HCT116 (cell line): ENCODE measurements at regions not wholly inside any gene's neighbourhood (a gene's known extent, or its start where the extent isn't known, plus 50 kb on each side); places are given as distances from the start of the nearest gene placed in this dataset.

Experiments
- ATAC-seq: fragments of 200-7000 bp; cut with Tn5 transposase; 2 replicates; pipeline ENCODE4 v1.9.1; 2020; ENCODE audit warnings: mild to moderate bottlenecking, moderate library complexity
- BruUV-seq: library from RNA; stranded (reverse); fragments of 400-500 nt; replicated peaks from 2 replicates; lab custom pipeline; 2021; lab: Mats Ljungman, UMichigan
- CTCF ChIA-PET: fragments of 300-600 bp; sonication (Branson Sonifier 250); formaldehyde crosslinking; loops from one replicate; lab custom pipeline; 2021; ENCODE audit warnings: antibody characterized with exemption; lab: Charles Lee
- POLR2A ChIA-PET: fragments of 300-600, 350-600 bp; sonication (Branson Sonifier 250); formaldehyde crosslinking; loops from one replicate; lab custom pipeline; 2021; ENCODE audit warnings: antibody characterized with exemption; lab: Charles Lee
- RAD21 ChIA-PET, 2 experiments: fragments of 300-600 bp; sonication (Branson Sonifier 250); formaldehyde crosslinking; loops; one replicate each; lab custom pipeline; 2023; ENCODE audit warnings: low total read pairs in 2 of 2; ENCODE audit not compliant: uncharacterized antibody in 2 of 2, unreplicated experiment in 2 of 2, low non-redundant PET in 1 of 2; lab: Charles Lee
- DNase-seq: peaks from one replicate; pipeline ENCODE4 v3.0.0-alpha.2; 2010; ENCODE audit warnings: low read depth, low spot score
- H2AFZ ChIP-seq: fragments of 200-600 bp; shearing (Covaris generic), sonication (generic); 2 replicates; pipeline ENCODE4 v1.6.1; 2017; ENCODE audit warnings: low read depth, mixed run types, mixed read lengths, antibody characterized with exemption, low read length; ENCODE audit not compliant: poor library complexity, severe bottlenecking
- H3K27ac ChIP-seq: 2 replicates; pipeline ENCODE4 v1.5.1; 2012; ENCODE audit warnings: low read depth, low read length
- H3K27me3 ChIP-seq: fragments of 200-600 bp; sonication (generic); 2 replicates; pipeline ENCODE4 v1.6.1; 2016; ENCODE audit warnings: mixed run types, low read length, mixed read lengths; ENCODE audit not compliant: insufficient read depth
- H3K36me3 ChIP-seq, 2 experiments: fragments of 200-500 bp in 1 of 2; fragments of 200-600 bp in 1 of 2; sonication (Bioruptor generic) in 1 of 2; sonication (generic) in 1 of 2; 2 replicates each; pipeline versions ENCODE4 v1.5.1 to v1.6.1; 2014 to 2016; ENCODE audit warnings: low read length in 2 of 2, inconsistent platforms in 1 of 2, mixed read lengths in 1 of 2, mixed run types in 1 of 2; ENCODE audit not compliant: insufficient read depth in 2 of 2, control insufficient read depth in 1 of 2
- H3K4me1 ChIP-seq, 2 experiments: fragments of 200-600 bp in 1 of 2; sonication (generic) in 1 of 2; 2 replicates each; pipeline versions ENCODE4 v1.5.1 to v1.6.1; 2012 to 2017; ENCODE audit warnings: low read length in 2 of 2, inconsistent platforms in 1 of 2, mild to moderate bottlenecking in 1 of 2, mixed read lengths in 1 of 2, mixed run types in 1 of 2, moderate library complexity in 1 of 2; ENCODE audit not compliant: insufficient read depth in 2 of 2, control insufficient read depth in 1 of 2
- H3K4me2 ChIP-seq: fragments of 200-600 bp; sonication (generic); 2 replicates; pipeline ENCODE4 v1.6.1; 2017; ENCODE audit warnings: mixed run types, low read length, mixed read lengths
- H3K4me3 ChIP-seq, 2 experiments: fragments of 200-600 bp in 1 of 2; sonication (generic) in 1 of 2; replicated peaks in 1 of 2; 2 replicates each; pipeline ENCODE4 v1.5.1; 2011 to 2016; ENCODE audit warnings: low read length in 2 of 2, control low read depth in 1 of 2, low read depth in 1 of 2, mild to moderate bottlenecking in 1 of 2, mixed read lengths in 1 of 2, mixed run types in 1 of 2
- H3K79me2 ChIP-seq: fragments of 200-600 bp; sonication (generic); 2 replicates; pipeline ENCODE4 v1.6.1; 2017; ENCODE audit warnings: mild to moderate bottlenecking, mixed run types, low read length, moderate library complexity, mixed read lengths; ENCODE audit not compliant: insufficient read depth
- H3K9ac ChIP-seq: fragments of 200-600 bp; sonication (generic); 2 replicates; pipeline ENCODE4 v1.6.1; 2016; ENCODE audit warnings: low read length, mixed read lengths
- H3K9me2 ChIP-seq: fragments of 200-600 bp; sonication (generic), shearing (Covaris generic); 2 replicates; pipeline ENCODE4 v1.6.1; 2017; ENCODE audit warnings: mixed run types, mild to moderate bottlenecking, moderate library complexity; ENCODE audit not compliant: insufficient read depth
- H3K9me3 ChIP-seq, 2 experiments: fragments of 200-500 bp in 1 of 2; fragments of 200-600 bp in 1 of 2; sonication (Bioruptor generic) in 1 of 2; sonication (generic) in 1 of 2; 2 replicates each; pipeline ENCODE4 v1.6.1; 2014 to 2017; ENCODE audit warnings: low read length in 2 of 2, mixed read lengths in 2 of 2, inconsistent platforms in 1 of 2, low read depth in 1 of 2, mild to moderate bottlenecking in 1 of 2, mixed run types in 1 of 2, moderate library complexity in 1 of 2; ENCODE audit not compliant: control insufficient read depth in 1 of 2, insufficient read depth in 1 of 2
- H4K20me1 ChIP-seq: fragments of 200-600 bp; sonication (generic), shearing (Covaris generic); 2 replicates; pipeline ENCODE4 v1.6.1; 2017; ENCODE audit warnings: mixed run types, mild to moderate bottlenecking, moderate library complexity; ENCODE audit not compliant: insufficient read depth
- ATF3 ChIP-seq: IDR thresholded peaks from 2 replicates; pipeline ENCODE4 v1.6.1; 2012
- CBX3 ChIP-seq: IDR thresholded peaks from 2 replicates; pipeline ENCODE4 v1.6.1; 2012; ENCODE audit warnings: low read depth
- CEBPB ChIP-seq: IDR thresholded peaks from 2 replicates; pipeline ENCODE4 v1.6.1; 2012; ENCODE audit warnings: low read depth
- EGR1 ChIP-seq: IDR thresholded peaks from 2 replicates; pipeline ENCODE4 v1.6.1; 2012; ENCODE audit warnings: low read depth
- EZH2 ChIP-seq: fragments of 200-600 bp; sonication (generic); IDR thresholded peaks from 2 replicates; pipeline ENCODE4 v1.6.1; 2017; ENCODE audit warnings: antibody characterized with exemption, mixed run types
- EZH2phosphoT487 ChIP-seq: fragments of 200-600 bp; IDR thresholded peaks from 2 replicates; pipeline ENCODE4 v1.6.1; 2018; ENCODE audit warnings: antibody characterized with exemption, borderline replicate concordance
- FOSL1 ChIP-seq: IDR thresholded peaks from 2 replicates; pipeline ENCODE4 v1.6.1; 2012; ENCODE audit warnings: low read depth
- MAX ChIP-seq: IDR thresholded peaks from 2 replicates; pipeline ENCODE4 v1.6.1; 2012
- POLR2A ChIP-seq: IDR thresholded peaks from 2 replicates; pipeline ENCODE4 v1.7.0; 2011; ENCODE audit warnings: borderline replicate concordance; ENCODE audit not compliant: insufficient read depth, insufficient read length; ENCODE audit errors: extremely low read depth
- POLR2AphosphoS5 ChIP-seq: IDR thresholded peaks from 2 replicates; pipeline ENCODE4 v1.6.1; 2011; ENCODE audit warnings: mild to moderate bottlenecking, low read depth, low read length, moderate library complexity
- RAD21 ChIP-seq: IDR thresholded peaks from 2 replicates; pipeline ENCODE4 v1.6.1; 2012; ENCODE audit warnings: low read depth, mild to moderate bottlenecking
- SIN3A ChIP-seq: IDR thresholded peaks from 2 replicates; pipeline ENCODE4 v1.6.1; 2012; ENCODE audit warnings: low read depth
- SP1 ChIP-seq: IDR thresholded peaks from 2 replicates; pipeline ENCODE4 v1.6.1; 2012; ENCODE audit warnings: low read depth
- TCF7L2 ChIP-seq: IDR thresholded peaks from 2 replicates; pipeline ENCODE4 v1.7.0; 2011; ENCODE audit warnings: borderline replicate concordance, inconsistent platforms; ENCODE audit not compliant: insufficient read depth, insufficient read length; ENCODE audit errors: extremely low read depth
- YY1 ChIP-seq: IDR thresholded peaks from 2 replicates; pipeline ENCODE4 v1.6.1; 2011; ENCODE audit warnings: low read length, low read depth, moderate library complexity, mild to moderate bottlenecking; ENCODE audit not compliant: insufficient replicate concordance; ENCODE audit errors: extremely low read depth
- ZFX ChIP-seq: fragments of 450-650 bp; IDR thresholded peaks from 2 replicates; pipeline ENCODE4 v1.6.1; 2017
- ZNF274 ChIP-seq: fragments of 200-500 bp; sonication (Bioruptor generic); IDR thresholded peaks from 2 replicates; pipeline ENCODE4 v1.6.1; 2014; ENCODE audit warnings: mild to moderate bottlenecking, low read depth, low read length, inconsistent platforms
- intact Hi-C: fragments of 100-400 bp; cut with micrococcal nuclease; formaldehyde crosslinking; loops from 2 replicates; pipeline ENCODE4 v1.10.0; 2022
- TF ChIP-seq, protein P1 (sequence below): IDR thresholded peaks from 2 replicates; pipeline ENCODE4 v1.6.1; 2011; ENCODE audit warnings: mild to moderate bottlenecking, low read length, moderate library complexity; ENCODE audit not compliant: insufficient replicate concordance; ENCODE audit errors: extremely low read depth

- Histone ChIP-seq H3K4me1 (no peaks in the 10 kb centered on the region), H3K4me2 (no peak overlapping the region), H3K4me3 (no peak overlapping the region), H3K27ac (no peak overlapping the region), H4K20me1 (no peaks in the 10 kb centered on the region), H2AFZ (no peak overlapping the region), H3K9ac (no peak overlapping the region), H3K27me3 (no peaks in the 10 kb centered on the region), H3K9me2 (no peaks in the 10 kb centered on the region), H3K79me2 (no peaks in the 10 kb centered on the region), H3K9me3 (peaks cover 0 to 2% of the 10 kb centered on the region in 2 experiments; a peak in 1 of 4 replicates), H3K36me3 (no peaks in the 10 kb centered on the region)
- no peak for DNase-seq
- ATAC-seq, result no peak
- intact Hi-C loops, result no loop called here
- TF ChIP-seq ZNF274, result no peak
- TF ChIP-seq RAD21, result no peak
- TF ChIP-seq FOSL1, result no peak
- no peak for TF ChIP-seq YY1
- no peak for TF ChIP-seq POLR2AphosphoS5
- no peak for TF ChIP-seq POLR2A
- no peak for TF ChIP-seq CEBPB
- RAD21 ChIA-PET, result no interaction called here
- POLR2A ChIA-PET, result no interaction called here
- BruUV-seq, result no TSS peak
- CTCF ChIA-PET, result interaction anchor here (1.7 kb wide), 1 partner anchor 244 kb away, joined by 6 read pairs; no protein-coding TSS in a partner anchor
Observed at GRCh38 chr11:96708219-96708878, 318.5 kb downstream of the JRKL start.

- no peak for DNase-seq
- no peak overlapping the region for H3K4me2 ChIP-seq
- ChIA-PET CTCF (no interaction called here), POLR2A (no interaction called here), RAD21 (no interaction called here)
- H3K4me3 ChIP-seq, result no peak overlapping the region
- no peaks in the 10 kb centered on the region for H4K20me1 ChIP-seq
- no TSS peak for BruUV-seq
- H3K4me1 ChIP-seq, result no peaks in the 10 kb centered on the region
- ATAC-seq, result no peak
- no peaks in the 10 kb centered on the region for H3K27me3 ChIP-seq
- H2AFZ ChIP-seq, result no peak overlapping the region
- intact Hi-C loops, result no loop called here
- no peak overlapping the region for H3K27ac ChIP-seq
- H3K9me2 ChIP-seq, result no peaks in the 10 kb centered on the region
- H3K9ac ChIP-seq, result no peak overlapping the region
- H3K9me3 ChIP-seq, result peaks cover 0 to 2% of the 10 kb centered on the region in 2 experiments; a peak in 1 of 4 replicates
- no peaks in the 10 kb centered on the region for H3K36me3 ChIP-seq
- no peak for TF ChIP-seq EGR1
- TF ChIP-seq MAX, result no peak
- no peak for TF ChIP-seq EZH2phosphoT487
- TF ChIP-seq SP1, result no peak
- TF ChIP-seq ZNF274, result no peak
- no peak for TF ChIP-seq ATF3
- TF ChIP-seq CEBPB, result no peak
- no peak for TF ChIP-seq POLR2A
- TF ChIP-seq TCF7L2, result no peak
- no peak for TF ChIP-seq RAD21
- TF ChIP-seq CBX3, result no peak
- no peak for TF ChIP-seq SIN3A
- TF ChIP-seq YY1, result no peak
- no peak for TF ChIP-seq ZFX
- no peak for TF ChIP-seq EZH2
- TF ChIP-seq POLR2AphosphoS5, result no peak
- TF ChIP-seq, protein P1, sequence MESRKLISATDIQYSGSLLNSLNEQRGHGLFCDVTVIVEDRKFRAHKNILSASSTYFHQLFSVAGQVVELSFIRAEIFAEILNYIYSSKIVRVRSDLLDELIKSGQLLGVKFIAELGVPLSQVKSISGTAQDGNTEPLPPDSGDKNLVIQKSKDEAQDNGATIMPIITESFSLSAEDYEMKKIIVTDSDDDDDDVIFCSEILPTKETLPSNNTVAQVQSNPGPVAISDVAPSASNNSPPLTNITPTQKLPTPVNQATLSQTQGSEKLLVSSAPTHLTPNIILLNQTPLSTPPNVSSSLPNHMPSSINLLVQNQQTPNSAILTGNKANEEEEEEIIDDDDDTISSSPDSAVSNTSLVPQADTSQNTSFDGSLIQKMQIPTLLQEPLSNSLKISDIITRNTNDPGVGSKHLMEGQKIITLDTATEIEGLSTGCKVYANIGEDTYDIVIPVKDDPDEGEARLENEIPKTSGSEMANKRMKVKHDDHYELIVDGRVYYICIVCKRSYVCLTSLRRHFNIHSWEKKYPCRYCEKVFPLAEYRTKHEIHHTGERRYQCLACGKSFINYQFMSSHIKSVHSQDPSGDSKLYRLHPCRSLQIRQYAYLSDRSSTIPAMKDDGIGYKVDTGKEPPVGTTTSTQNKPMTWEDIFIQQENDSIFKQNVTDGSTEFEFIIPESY, result no peak
- H3K79me2 ChIP-seq, result no peaks in the 10 kb centered on the region
Observed at GRCh38 chr11:96713301-96713700, 323.5 kb downstream of the JRKL start.
